NCI-H146 treated with DMSO at 0.1 percent for 48 hours (cell line): ENCODE measurements at regions not wholly inside any gene's neighbourhood (a gene's known extent, or its start where the extent isn't known, plus 50 kb on each side); places are given as distances from the start of the nearest gene placed in this dataset.
"Not testable (repeated sequence)": the region's sequence is repeated elsewhere in the genome, so short reads cannot be mapped to it uniquely, and the experiment has no call there.

Experiments
- DNase-seq: peaks from one replicate; lab custom pipeline; 2025; ENCODE audit not compliant: unreplicated experiment; lab: John Stamatoyannopoulos, UW

DNA sequence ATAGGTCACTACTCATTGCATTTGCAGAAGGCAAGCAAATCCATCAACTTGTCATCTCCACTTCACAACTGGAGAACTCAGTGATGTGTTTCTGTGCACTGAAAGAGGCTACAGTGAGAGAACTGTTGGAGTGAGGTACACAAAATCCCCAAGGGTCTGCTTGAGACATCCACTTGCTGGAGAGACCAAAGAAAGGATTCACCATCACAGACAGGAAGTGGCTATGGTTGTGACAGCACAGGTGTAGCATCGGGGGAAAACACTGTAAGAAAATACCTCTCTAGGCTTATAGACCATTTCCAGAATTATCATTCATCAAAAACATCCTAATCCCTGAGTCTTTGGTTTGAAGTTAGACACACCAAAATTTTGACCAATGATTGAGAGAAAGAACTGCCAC is 201.3 kb upstream of the OR4E1 start:
- no peak for DNase-seq

DNA sequence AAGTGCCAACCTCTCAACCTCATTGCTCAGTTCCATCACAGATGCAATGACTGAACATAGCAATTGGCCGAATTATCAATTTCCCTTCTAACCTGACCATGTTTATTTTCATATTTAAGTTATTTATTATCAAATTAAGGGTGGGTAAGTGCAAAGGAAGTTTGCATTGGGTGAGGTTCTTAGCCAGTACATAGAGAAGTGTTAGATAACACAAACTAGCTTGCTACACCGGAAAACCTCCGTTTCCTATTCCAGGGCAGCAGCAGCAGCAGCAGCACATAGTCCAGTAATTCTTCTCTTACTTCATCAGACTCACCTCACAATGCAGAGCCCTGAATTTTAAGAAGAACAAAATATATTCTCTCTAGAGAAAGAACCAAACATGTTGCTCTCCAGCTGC is 200.5 kb upstream of the OR4E1 start:
- DNase-seq = no peak

DNA sequence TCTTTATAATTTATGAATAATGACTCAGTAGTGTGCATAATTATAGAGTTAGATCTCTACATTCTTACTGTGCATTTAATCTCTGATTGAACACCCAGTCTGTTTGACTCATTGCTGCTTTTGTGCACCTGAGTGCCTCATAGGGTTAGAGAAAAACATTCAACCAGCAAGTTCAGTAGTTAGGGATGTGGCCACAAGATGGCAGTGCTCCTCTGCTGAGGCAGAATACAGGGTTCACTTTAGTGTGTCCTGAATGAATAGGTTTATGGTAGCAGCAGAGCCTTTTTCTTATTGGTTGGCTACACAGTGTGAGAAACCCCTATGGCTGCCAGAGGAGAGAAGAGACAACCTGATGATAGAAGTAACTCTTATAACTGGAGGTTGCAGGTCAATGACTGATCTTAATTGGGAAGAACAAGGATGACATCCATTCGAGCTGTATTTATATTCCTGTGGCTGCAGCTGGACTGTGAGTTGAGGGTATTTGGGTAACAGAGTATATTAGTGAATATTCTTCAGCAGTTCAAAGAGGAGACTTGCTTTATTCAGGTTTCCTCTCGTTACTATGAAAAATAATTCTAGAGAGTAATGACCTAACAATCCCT is 194.9 kb upstream of the OR4E1 start:
- no peak for DNase-seq

DNA sequence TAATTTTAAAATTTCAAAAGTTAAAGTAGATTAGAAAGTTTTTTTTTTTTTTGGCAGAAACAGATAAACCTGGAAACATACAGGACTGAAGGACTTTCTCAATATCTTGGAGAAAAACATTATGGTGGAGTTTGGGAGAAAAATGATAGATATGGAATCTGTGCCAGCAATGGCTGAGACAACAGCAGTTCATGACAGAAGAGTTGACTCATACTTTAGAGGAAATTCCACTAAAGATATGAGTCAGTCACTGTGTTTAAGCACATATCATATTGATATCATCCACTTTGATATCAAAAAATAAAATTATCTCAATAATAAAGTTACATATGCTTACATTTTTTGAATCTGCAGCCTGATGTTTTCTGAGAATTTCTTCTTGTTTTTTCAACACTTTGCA is 193.9 kb upstream of the OR4E1 start:
- no peak for DNase-seq

DNA sequence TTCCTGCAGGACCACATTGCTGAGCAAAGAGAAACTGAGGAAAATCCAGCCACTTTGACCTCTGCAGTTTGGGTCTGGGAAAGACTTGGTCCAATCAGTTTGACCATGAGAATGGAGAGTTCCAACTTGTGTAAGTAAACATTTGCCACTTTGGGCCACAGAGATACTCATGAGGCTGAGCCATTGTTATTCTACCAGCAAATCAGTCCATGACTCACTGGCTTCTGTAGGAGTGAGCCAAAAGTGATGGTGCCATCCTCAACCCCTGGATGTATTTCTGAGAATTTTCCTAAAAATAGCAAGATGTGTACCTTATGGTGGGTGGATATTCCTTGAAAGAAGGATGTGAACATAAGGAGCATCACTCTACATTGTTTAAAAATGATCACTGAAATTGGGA is 192.9 kb upstream of the OR4E1 start:
- DNase-seq = no peak

DNA sequence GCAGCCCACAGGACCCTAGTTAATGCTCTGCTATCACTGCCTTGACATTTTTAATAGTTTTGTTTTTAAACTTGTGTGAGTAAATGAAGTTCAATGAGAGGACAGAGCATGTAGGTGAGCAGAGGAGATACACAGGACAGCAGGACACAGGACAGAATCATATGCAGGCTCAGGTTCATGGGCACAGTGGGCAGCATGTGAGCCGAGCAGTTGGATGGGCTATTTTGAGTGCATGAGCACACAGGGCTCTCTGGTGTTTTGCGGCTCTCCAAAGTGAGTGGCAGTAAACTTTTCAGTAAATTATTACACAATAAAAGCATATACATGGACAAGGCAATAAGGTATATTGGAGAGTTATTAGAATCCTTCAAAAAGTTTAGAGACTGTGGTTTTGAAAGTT is 189.7 kb upstream of the OR4E1 start:
- DNase-seq = no peak

DNA sequence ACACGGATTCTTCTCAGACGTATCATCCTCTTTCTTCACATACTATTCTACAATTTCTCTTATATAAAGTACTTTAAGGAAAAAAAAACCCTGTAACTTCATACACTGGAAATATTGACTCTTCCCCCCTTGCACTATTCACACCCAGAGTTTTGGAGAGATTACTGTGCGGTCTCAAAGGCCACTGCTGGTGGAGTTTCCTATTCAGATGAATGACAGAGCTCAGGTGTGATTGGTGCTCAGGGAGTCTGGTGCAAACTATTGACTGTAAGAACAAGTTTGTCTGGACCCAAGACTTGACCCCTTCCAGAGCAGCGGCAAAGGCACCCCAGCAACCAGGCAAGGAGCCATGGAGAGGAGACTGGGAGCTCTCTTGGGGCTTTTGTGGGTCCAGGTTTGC is 187.5 kb upstream of the OR4E1 start:
- no peak for DNase-seq

DNA sequence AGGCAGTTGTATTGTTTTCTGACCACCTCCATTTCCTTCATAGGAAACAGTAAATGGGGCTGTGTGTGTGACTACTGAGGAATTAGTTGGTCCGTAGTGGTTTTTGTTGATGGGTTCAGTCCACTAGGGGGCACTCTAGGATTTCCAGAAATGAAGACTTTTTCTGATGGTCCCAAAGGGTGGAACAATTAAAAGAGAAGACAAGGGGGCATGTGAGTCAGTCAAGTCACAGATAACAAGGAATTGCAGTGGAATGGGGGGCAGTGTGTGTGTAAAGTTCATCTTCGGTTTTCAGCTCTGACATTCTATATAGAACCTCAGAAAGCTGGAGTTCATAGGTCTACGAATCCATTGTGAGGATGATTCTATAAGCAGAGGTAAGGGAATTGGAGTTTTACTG is 186.6 kb upstream of the OR4E1 start:
- DNase-seq = no peak

DNA sequence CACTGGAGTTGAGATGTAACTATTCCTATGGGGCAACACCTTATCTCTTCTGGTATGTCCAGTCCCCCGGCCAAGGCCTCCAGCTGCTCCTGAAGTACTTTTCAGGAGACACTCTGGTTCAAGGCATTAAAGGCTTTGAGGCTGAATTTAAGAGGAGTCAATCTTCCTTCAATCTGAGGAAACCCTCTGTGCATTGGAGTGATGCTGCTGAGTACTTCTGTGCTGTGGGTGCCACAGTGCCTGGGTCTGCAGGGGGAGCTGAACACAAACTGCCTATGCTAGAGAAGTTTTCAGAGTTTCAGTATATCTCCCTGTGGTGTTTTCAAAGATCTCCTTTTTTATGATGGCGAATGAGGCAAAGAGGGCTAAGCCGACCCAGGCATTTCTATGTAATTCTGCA is 179.2 kb upstream of the OR4E1 start:
- DNase-seq = no peak

DNA sequence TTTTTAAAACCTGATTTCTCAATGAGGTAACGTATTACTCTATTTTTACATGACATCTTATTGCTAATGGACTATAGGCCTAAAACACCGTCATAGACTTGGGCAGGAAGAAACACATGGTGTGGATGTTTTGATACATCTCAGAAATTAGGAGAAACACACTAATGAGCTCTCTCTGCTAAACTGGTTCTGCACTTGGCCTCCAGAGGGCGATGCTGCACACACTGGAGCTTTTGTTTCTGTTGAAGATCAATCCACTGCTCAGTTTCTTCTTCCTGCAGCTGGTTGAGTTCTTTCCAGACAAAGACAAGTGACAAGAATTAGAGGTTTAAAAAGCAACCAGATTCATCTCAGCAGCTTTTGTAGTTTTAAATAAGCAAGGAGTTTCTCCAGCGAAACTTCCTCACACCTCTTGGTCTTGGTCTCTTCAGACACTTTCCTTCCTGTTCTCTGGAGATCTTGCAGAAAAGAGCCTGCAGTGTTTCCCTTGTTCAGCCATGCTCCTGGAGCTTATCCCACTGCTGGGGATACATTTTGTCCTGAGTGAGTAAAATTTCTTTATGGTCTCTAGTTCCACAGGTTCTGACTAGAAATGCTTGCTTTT is 178.5 kb upstream of the OR4E1 start:
- no peak for DNase-seq

DNA sequence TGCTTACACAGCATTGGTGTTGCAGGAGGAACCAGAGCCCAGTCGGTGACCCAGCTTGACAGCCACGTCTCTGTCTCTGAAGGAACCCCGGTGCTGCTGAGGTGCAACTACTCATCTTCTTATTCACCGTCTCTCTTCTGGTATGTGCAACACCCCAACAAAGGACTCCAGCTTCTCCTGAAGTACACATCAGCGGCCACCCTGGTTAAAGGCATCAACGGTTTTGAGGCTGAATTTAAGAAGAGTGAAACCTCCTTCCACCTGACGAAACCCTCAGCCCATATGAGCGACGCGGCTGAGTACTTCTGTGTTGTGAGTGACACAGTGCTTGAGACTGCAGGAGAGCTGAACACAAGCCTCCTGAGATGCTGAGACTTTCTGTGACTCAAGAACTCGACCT is 173.3 kb upstream of the OR4E1 start:
- not testable (repeated sequence) for DNase-seq

DNA sequence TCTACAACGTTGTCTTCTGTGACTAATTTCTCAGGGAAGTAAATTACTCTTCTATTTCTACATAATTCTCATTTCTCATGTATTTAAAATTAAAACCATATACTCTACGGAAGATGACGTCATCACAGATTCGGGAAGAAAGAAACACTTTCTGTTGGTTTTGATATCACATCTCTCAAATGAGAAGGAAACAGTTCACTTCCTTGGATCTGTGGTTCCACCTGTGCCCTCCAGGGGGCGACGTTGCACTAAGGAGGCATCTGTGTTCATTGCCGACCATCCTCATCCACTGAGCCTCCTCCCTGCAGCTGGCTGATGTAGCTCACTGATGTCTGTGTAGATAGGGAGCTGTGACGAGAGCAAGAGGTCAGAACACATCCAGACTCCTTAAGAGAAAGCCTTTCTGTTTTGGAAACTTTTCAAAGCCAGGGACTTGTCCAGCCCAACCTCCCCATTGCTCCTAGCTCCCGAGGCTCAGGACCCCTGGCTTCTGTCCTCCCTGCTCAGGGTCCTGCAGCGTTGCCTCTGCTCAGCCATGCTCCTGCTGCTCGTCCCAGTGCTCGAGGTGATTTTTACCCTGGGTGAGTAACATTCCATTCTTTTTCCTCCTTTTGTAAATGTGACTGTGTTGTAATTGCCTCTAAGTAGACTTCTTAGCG is 172.7 kb upstream of the OR4E1 start:
- no peak for DNase-seq

DNA sequence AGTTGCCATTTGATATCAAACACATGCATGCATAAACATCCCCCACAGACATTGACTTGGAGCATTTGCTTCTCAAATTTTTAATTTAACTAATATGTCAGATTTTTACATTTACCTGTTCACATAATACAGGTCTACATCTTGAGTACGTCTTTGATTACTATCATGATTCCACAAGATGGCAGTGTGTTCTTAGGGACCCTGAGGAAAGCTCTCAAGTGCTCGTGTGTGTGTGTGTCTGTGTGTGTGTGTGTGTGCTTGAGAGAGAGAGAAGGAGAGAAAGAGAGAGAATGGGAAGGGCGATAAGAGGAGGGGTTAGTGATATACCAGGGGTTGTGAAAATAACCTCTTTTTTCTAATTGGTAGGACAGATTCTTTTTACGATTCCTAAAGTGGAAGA is 167.1 kb upstream of the OR4E1 start:
- DNase-seq = no peak

DNA sequence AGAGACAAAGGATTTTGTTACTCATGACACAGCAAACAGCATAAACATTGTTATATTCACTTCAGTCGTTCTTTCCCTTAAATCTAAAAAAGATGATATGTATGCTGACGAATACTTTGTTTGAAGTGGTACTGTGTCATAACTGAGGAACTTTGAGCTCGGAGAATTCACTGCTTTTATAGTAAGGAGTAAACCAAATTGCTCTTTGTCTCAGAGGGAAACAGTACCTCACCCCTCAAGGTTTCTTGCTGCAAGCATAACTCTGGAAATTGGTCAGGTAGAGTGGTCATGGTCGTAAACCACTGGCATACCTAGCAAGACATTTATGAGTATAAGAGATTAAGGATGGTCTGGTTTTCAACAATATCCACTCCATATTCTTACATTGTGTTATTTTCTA is 160.2 kb upstream of the OR4E1 start:
- DNase-seq = no peak

DNA sequence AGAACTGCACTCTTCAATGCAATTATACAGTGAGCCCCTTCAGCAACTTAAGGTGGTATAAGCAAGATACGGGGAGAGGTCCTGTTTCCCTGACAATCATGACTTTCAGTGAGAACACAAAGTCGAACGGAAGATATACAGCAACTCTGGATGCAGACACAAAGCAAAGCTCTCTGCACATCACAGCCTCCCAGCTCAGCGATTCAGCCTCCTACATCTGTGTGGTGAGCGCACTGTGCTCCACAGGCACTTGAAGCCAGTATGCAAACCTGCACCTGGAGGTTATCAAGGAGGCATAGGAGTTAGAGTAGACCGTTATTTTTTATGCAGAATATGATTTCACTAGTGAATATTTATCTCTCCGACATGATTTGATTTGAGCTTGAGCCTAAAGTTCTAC is 152.2 kb upstream of the OR4E1 start:
- DNase-seq = no peak

DNA sequence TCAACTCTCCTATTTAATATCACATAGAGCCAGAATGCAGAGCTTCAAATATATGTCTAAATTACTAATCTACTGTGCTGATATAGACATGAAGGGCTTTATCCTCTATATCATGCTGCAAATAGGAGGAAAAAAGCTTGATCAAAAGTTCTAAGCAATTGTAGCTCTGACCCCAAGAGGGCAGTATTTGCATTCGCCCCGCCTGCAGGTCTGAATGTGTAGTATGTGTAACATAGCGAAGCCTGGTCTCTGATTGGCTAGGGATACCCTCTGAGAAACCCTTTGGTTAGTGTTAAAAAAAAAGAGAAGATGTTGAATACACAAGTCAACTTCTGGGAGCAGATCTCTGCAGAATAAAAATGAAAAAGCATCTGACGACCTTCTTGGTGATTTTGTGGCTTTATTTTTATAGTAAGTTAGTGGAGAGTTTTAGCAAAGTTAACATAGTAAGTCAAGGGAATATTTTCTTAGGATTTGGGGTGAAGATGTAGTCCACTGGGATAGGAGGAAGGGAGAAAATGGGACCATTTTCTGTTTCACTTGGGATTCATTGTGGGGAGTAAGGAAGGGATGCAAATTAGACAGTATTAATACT is 151.6 kb upstream of the OR4E1 start:
- no peak for DNase-seq

DNA sequence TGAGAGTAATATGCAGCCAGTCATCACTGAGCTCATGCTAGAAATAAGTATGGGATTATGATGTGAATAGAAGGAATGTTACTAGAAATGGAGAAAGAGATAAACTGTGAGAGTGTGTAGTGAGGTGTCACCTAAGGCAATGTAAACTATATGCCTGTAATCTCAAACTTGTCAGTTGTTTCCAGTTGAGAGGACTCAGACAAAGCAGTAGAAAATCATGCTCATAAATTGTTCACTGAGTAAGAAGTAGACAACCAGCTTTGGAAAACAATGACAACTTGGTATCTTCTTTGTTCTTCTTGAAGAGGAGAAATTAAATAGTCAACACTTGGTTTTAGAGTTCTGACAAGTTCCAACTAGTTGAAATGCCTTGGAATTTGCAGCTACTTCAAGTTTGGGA is 148.5 kb upstream of the OR4E1 start:
- no peak for DNase-seq

DNA sequence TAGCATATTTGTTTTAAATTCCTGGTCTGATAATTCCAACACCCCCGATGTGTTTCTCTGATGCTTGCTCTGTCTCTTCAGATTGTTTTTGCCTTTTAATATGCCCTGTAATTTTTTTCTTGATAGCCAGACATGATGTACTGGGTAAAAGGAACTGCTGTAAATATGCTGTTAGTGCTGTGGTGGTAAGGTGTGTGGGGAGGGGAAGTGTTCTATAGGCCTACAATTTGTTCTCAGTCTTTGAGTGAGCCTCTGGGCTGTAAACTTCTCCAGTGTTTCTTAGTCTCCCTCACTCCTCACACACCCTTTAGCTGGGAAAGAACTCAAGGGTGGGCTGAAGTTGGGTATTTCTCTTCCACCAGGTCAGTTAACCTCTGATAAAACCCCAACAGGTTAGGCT is 147.0 kb upstream of the OR4E1 start:
- no peak for DNase-seq

DNA sequence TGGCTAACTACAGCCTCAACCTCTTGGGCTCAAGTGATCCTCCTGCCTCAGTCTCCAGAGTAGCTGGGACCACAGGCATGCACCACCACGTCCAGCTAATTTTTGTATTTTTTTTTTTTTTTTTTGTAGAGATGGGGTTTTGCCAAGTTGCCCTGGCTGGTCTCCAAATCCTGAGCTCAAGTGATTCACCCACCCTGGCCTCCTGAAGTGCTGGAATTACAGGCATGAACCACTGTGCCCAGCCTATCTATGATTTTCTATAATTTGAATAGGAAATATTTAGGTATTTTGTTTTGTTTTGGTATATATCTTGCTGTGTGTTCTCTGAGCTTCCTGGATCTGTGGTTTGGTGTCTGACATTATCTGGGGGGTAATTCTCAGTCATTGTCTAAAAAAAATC is 146.3 kb upstream of the OR4E1 start:
- DNase-seq = not testable (repeated sequence)

DNA sequence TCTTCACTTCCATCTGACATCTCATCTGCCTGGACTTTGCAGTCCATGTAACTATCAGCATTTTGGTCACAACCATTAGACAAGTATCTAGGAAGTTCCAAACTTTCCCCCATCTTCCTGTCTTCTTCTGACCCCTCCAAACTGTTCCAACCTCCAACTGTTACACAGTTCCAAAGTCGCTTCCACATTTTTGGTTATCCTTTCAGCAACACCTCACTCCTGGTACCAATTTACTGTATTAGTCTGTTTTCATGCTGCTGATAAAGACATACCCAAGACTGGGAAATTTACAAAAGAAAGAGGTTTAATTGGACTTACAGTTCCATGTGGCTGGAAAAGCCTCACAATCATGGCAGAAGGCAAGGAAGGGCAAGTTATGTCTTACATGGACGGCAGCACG is 143.4 kb upstream of the OR4E1 start:
- not testable (repeated sequence) for DNase-seq

DNA sequence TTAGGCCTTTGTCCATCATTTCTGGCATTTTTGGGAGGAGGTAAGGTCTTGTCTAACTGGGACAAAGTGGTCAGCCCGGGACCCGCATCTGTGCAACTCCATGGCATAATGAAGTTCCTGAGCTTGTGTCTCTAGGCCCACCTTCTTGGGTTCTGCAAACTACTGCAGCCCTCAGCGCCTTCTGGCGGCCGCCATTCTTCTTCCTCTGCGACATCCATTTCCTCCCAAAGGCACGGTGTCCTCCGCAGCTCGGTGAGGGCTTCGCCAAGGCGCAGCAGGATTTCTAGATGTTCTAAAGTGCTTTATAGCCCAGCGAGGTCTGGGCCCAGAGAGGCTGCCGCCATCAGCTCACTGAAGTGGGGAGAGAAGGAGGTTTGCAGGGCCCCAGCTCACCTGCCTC is 134.4 kb upstream of the OR4E1 start:
- no peak for DNase-seq

DNA sequence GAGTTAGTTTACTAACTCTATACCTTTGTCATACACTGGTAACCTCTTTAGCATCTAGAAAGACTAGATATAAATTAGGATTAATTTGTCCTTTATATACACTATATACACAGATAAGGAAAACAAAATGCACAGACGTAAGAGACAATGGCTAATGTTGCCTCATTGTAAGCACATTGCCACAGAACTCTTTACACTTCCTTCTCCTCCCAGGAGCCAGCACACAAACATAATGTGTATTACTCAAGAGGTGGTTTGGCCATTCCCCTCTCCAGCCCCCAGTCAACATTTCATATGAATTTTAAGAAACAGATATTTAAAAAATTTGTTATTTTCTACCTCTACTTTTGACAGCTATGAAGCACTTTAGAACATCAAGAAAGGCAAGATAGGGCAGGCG is 131.4 kb upstream of the OR4E1 start:
- no peak for DNase-seq

DNA sequence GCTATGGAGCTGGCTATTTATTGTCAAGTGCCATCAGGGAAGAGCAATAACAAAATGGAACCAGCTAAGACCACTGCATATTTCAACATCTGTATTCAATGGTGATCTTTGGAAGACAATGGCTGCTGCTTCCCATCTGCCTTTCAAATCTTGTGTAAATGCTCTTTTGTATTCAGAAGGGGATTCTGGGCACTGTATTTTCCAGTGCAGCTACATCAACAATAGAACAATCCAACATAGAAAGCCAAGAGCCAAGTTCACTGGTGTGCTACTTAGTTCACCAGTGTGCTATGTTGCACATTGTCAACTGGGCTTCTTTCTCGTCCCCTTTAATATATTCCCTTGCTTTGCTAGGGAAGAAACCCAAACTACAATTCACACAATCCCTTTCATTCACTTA is 128.8 kb upstream of the OR4E1 start:
- DNase-seq = no peak
